Brain microvascular endothelial cell (primary cell): ENCODE measurements at regions not wholly inside any gene's neighbourhood (a gene's known extent, or its start where the extent isn't known, plus 50 kb on each side); places are given as distances from the start of the nearest gene placed in this dataset.

Source experiments
- DNase-seq: peaks from one replicate; pipeline ENCODE4 v3.0.0-alpha.2; 2020
- H3K27ac ChIP-seq: fragments of 250-450 bp; sonication (Bioruptor Pico); 2 replicates; pipeline ENCODE4 v1.5.1; 2020; ENCODE audit warnings: mild to moderate bottlenecking, moderate library complexity
- H3K27me3 ChIP-seq: fragments of 250-450 bp; sonication (Bioruptor Pico); replicated peaks from 2 replicates; pipeline ENCODE4 v1.5.1; 2020; ENCODE audit warnings: mild to moderate bottlenecking
- H3K36me3 ChIP-seq: fragments of 250-450 bp; sonication (Bioruptor Pico); replicated peaks from 2 replicates; pipeline ENCODE4 v1.5.1; 2020; ENCODE audit warnings: mild to moderate bottlenecking
- H3K4me3 ChIP-seq: 2 replicates; pipeline ENCODE4 v1.5.1; 2011; ENCODE audit warnings: low read depth, mild to moderate bottlenecking, control low read depth, low read length, moderate library complexity
- CTCF ChIP-seq: IDR thresholded peaks from 2 replicates; pipeline ENCODE4 v1.5.1; 2011; ENCODE audit warnings: low read depth, mild to moderate bottlenecking, moderate library complexity, low read length, control low read depth, inconsistent platforms; ENCODE audit errors: missing control alignments
- in situ Hi-C: cut with HindIII; loops from 2 replicates; pipeline ENCODE4 v1.10.0; 2017; ENCODE audit warnings: low sequenced_read_pairs, low pct_ligation_motif_present

GRCh38 chr2:156219491-156220100 lies 112.9 kb downstream of the NR4A2 start:
- in situ Hi-C loops, result no loop called here
- no peak for TF ChIP-seq CTCF
- Histone ChIP-seq H3K36me3 (no peaks in the 10 kb centered on the region), H3K27me3 (no peaks in the 10 kb centered on the region), H3K27ac (no peak overlapping the region), H3K4me3 (no peak overlapping the region)
- no peak for DNase-seq

- Histone ChIP-seq H3K27ac (no peak overlapping the region), H3K27me3 (no peaks in the 10 kb centered on the region), H3K36me3 (no peaks in the 10 kb centered on the region), H3K4me3 (no peak overlapping the region)
- in situ Hi-C loops, result no loop called here
- no peak for TF ChIP-seq CTCF
- no peak for DNase-seq
These were observed 116.9 kb downstream of the NR4A2 start for GRCh38 chr2:156215656-156216055.

- Histone ChIP-seq H3K36me3 (no peaks in the 10 kb centered on the region), H3K27ac (no peak overlapping the region), H3K4me3 (no peak overlapping the region), H3K27me3 (no peaks in the 10 kb centered on the region)
- no peak for TF ChIP-seq CTCF
- no peak for DNase-seq
- in situ Hi-C loops, result no loop called here
These were observed 121.2 kb downstream of the NR4A2 start for GRCh38 chr2:156211318-156211717.

- in situ Hi-C loops, result no loop called here
- H3K27ac ChIP-seq, result no peak overlapping the region
- H3K4me3 ChIP-seq, result no peak overlapping the region
- H3K36me3 ChIP-seq, result no peaks in the 10 kb centered on the region
- no peak for DNase-seq
- no peak for TF ChIP-seq CTCF
- H3K27me3 ChIP-seq, result no peaks in the 10 kb centered on the region
These were observed 126.2 kb downstream of the NR4A2 start for GRCh38 chr2:156206355-156206754.

- H3K36me3 ChIP-seq, result no peaks in the 10 kb centered on the region
- no peak overlapping the region for H3K27ac ChIP-seq
- TF ChIP-seq CTCF, result no peak
- H3K4me3 ChIP-seq, result no peak overlapping the region
- in situ Hi-C loops, result no loop called here
- H3K27me3 ChIP-seq, result no peaks in the 10 kb centered on the region
- no peak for DNase-seq
These were observed 132.9 kb downstream of the NR4A2 start for GRCh38 chr2:156199588-156199987.

GRCh38 chr2:156196031-156196430 lies 136.5 kb downstream of the NR4A2 start:
- no peak overlapping the region for H3K4me3 ChIP-seq

More at GRCh38 chr2:156196031-156196430, 136.5 kb downstream of the NR4A2 start:
- in situ Hi-C loops, result no loop called here
- H3K27me3 ChIP-seq, result no peaks in the 10 kb centered on the region
- no peak for TF ChIP-seq CTCF
- no peaks in the 10 kb centered on the region for H3K36me3 ChIP-seq
- no peak for DNase-seq
- no peak overlapping the region for H3K27ac ChIP-seq
